ENCODE measurements at regions not wholly inside any gene's neighbourhood (a gene's known extent, or its start where the extent isn't known, plus 50 kb on each side); places are given as distances from the start of the nearest gene placed in this dataset.
"Not testable (repeated sequence)": the region's sequence is repeated elsewhere in the genome, so short reads cannot be mapped to it uniquely, and the experiment has no call there.

GRCh38 chr2:142463047-142463446 is 332.2 kb upstream of the LRP1B start:
- no peak for DNase-seq

- DNase-seq: no peak
Observed at GRCh38 chr2:142462306-142462705, 331.5 kb upstream of the LRP1B start.

- DNase-seq: no peak
Observed at GRCh38 chr2:142445551-142446072, 314.8 kb upstream of the LRP1B start.

- no peak for DNase-seq
Observed at GRCh38 chr2:142445023-142445422, 314.2 kb upstream of the LRP1B start.

GRCh38 chr2:142435847-142436246 is 305.0 kb upstream of the LRP1B start:
- DNase-seq: no peak

GRCh38 chr2:142426064-142426463 is 295.2 kb upstream of the LRP1B start:
- no peak for DNase-seq

- no peak for DNase-seq
Observed at GRCh38 chr2:142425551-142425950, 294.7 kb upstream of the LRP1B start.

- DNase-seq: no peak
Observed at GRCh38 chr2:142423603-142424002, 292.8 kb upstream of the LRP1B start.

GRCh38 chr2:142422769-142423168 is 292.0 kb upstream of the LRP1B start:
- DNase-seq: no peak

- DNase-seq: no peak
Observed at GRCh38 chr2:142422041-142422440, 291.2 kb upstream of the LRP1B start.

GRCh38 chr2:142418699-142419098 is 287.9 kb upstream of the LRP1B start:
- DNase-seq: not testable (repeated sequence)

- no peak for DNase-seq
Observed at GRCh38 chr2:142416996-142417395, 286.2 kb upstream of the LRP1B start.

GRCh38 chr2:142415461-142415860 is 284.6 kb upstream of the LRP1B start:
- DNase-seq: no peak

GRCh38 chr2:142398212-142398611 is 267.4 kb upstream of the LRP1B start:
- no peak for DNase-seq

GRCh38 chr2:142395291-142395690 is 264.5 kb upstream of the LRP1B start:
- no peak for DNase-seq

- no peak for DNase-seq
Observed at GRCh38 chr2:142380372-142380771, 249.6 kb upstream of the LRP1B start.

GRCh38 chr2:142362069-142362468 is 231.3 kb upstream of the LRP1B start:
- DNase-seq: not testable (repeated sequence)

GRCh38 chr2:142347751-142348150 is 216.9 kb upstream of the LRP1B start:
- no peak for DNase-seq

GRCh38 chr2:142339261-142339660 is 208.4 kb upstream of the LRP1B start:
- DNase-seq: no peak

GRCh38 chr2:142332196-142332595 is 201.4 kb upstream of the LRP1B start:
- DNase-seq: no peak

- DNase-seq: no peak
Observed at GRCh38 chr2:142330458-142330857, 199.6 kb upstream of the LRP1B start.

GRCh38 chr2:142325870-142326269 is 195.1 kb upstream of the LRP1B start:
- no peak for DNase-seq

- DNase-seq: no peak
Observed at GRCh38 chr2:142323206-142323605, 192.4 kb upstream of the LRP1B start.

GRCh38 chr2:142321706-142322280 is 191.0 kb upstream of the LRP1B start:
- DNase-seq: no peak

GRCh38 chr2:142320067-142320466 is 189.3 kb upstream of the LRP1B start:
- no peak for DNase-seq
